Lung microvascular endothelial cell (primary cell): ENCODE measurements at regions not wholly inside any gene's neighbourhood (a gene's known extent, or its start where the extent isn't known, plus 50 kb on each side); places are given as distances from the start of the nearest gene placed in this dataset.

Experiments
- DNase-seq, 2 donors: peaks; one replicate each; pipeline versions ENCODE4 v3.0.0 to v3.0.0-alpha.2; 2010; ENCODE audit warnings: low read depth in 2 of 2

- DNase-seq = no peak
Observed at GRCh38 chr9:107706701-107707427, 217.3 kb upstream of the KLF4 start.

DNA sequence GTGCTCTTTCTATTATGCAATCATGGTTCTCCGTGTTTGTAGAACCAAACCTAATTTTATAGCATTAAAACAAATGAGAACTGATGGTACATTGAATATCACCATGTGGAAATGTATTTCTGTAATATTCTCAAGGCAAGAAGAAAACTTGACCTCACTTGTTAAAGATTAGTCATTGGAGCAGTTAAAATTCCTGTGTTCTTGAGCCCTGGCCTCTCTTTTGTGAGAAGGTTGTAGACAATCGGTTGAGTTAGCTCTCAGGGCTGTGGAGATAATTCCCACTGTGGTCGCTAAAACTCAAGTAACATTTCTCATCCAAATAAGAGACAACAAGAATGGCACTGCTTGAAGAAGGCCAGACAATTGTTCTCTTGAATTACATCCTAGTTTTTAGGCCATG is 216.0 kb upstream of the KLF4 start:
- DNase-seq = no peak

- DNase-seq = no peak
Observed at GRCh38 chr9:107704774-107705173, 215.2 kb upstream of the KLF4 start.

- DNase-seq = no peak
Observed at GRCh38 chr9:107703651-107704050, 214.1 kb upstream of the KLF4 start.

GRCh38 chr9:107700847-107701246 is 211.3 kb upstream of the KLF4 start:
- peak in 1 of 2 donors; percentile 29 for DNase-seq

DNA sequence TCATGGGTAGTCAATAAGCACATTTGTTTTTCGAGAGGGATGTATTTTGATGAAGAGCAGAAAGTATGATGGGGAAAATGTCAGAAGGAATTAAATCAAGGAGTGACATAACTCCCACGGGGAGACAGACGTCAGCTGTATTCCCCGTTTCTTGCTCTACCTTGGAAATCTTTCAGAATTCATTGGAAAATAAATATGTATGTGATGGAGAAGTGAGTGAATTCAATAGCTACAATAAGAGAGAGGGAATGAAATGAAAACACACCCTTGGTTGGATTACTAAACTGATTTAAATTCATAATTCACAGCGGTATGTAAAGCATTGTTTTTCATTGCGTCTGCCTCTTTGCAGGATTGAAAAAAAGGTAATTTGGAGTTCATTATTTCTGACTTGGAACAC is 209.7 kb upstream of the KLF4 start:
- no peak for DNase-seq

- no peak for DNase-seq
Observed at GRCh38 chr9:107698779-107699178, 209.2 kb upstream of the KLF4 start.

DNA sequence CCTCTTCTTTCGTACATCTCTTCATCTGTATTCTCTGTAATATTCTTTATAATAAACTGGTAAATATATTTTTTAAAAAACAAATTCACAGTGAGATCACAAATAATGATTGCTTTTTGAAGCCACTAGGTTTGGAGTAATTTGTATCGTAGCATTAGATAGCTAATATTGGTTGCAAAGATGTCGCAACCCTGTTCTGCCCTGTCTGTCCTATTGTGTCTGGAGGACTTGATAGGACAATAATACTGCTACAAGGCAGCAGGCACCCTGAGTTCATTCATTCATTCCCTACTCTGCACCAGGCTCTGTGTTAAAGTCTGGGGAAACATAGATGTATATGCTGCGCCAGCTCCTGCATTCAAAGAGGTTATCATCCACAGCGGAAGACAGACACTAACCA is 206.7 kb upstream of the KLF4 start:
- no peak for DNase-seq

DNA sequence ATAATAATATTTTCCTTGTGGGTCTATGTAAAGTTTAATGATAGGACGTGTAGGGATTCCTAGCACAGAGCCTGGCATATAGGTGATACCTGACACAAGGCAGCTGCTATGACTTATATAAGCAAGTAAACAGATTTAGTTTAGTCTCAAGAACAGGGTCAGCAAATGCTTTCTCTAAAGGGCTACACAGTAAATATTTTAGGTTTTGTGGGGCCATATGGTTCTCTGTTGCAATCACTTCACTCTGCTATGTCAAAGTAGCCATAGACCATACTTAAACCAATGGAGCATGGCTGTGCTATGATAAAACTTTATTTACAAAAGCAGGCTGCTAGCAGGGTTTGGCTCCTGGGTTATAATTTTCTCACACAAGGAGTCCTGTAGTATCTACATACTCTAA is 204.8 kb upstream of the KLF4 start:
- no peak for DNase-seq

DNA sequence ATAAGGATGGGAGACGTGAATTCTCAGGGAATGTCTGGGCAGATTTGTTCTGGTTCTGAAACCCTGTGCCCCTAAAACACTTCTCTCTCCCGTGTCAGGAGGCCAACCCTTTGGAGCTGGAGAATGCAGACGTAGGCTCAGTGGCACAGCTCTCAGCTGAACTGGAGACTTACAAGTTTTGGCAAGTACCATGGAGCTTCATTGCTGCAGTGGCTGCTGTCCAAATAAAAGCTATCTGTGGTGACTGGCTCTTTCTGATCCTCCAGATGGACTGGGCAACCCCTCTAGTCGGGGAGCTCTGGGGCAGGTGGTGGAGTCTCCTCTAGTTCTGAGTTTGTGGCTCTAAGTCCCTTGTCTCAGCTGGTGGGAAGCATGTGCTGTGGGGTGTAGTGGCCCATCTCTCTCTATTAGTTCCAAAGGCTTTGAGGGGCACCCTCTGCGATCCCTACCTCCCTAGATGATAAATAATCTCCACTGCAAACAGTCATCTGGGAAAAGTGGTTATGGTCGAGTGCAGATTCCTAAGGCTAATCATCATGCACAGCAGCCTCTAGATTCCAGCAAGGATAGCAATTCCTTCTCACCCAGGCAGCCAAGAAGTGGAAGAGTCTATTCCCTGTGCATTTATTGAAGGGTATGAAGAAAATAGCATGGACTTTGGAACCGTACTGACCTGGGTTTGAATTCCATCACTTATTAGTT is 204.2 kb upstream of the KLF4 start:
- DNase-seq = no peak

DNA sequence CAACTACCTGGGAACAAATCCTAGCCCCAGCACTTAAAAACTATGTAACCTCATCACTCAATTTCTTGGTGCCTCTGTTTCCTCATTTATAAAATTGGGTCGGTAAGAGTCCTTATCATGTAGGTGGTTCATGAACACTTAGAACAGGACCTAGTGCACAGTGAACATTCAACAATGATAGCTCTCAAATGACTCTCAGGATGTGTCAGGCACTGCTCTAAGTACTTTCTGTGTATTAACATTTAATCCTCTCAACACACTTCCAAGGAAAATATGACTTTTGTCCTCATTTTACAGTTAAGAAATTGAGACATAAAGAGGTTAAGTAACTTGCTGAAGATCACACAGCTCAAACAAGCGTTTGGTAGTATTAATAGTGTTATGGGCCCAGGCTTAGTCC is 202.1 kb upstream of the KLF4 start:
- no peak for DNase-seq

- no peak for DNase-seq
Observed at GRCh38 chr9:107690021-107690420, 200.5 kb upstream of the KLF4 start.

- no peak for DNase-seq
Observed at GRCh38 chr9:107688728-107689127, 199.2 kb upstream of the KLF4 start.

GRCh38 chr9:107685901-107686300 is 196.3 kb upstream of the KLF4 start:
- no peak for DNase-seq

DNA sequence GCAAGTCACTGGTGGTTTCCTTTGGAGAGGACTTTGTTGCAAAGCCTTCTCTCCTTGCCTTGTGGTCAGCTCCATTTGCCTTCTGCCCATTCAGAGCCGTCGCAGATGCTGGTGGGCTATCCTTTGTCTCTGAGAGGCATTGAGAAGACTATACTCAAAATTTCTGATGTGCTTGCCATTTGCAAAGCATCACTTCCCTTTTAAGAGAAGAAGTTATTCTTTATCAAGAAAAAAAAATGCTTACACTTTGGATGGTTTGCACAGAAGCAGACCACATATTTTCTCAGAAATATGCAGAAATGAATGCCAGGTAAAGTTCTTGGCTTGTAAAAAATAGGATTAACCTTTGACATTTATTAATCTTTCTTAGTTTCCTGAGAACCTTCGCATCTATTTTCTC is 195.8 kb upstream of the KLF4 start:
- DNase-seq = no peak

DNA sequence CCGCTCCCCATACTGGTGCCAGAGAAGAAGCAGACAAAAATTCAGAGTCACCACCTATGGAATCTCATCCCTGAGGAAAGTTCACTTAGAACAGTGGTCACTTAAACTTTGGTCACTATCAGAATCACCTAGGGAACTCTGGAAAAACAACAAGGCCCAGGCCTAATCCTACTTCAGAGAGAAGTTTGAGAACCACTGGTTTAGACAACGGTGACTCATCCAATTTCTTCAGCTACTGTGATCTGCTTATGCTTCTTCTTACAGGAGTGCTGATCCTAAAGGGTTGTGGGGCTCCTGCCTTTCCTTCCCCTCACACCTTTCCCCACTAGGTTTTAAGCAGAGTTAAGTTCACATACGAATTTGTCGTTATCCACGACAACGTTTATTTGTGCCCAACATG is 194.7 kb upstream of the KLF4 start:
- DNase-seq = no peak

- DNase-seq = peak in 1 of 2 donors; percentile 25
Observed at GRCh38 chr9:107683566-107683965, 194.0 kb upstream of the KLF4 start.

GRCh38 chr9:107681988-107682387 is 192.4 kb upstream of the KLF4 start:
- DNase-seq = no peak

DNA sequence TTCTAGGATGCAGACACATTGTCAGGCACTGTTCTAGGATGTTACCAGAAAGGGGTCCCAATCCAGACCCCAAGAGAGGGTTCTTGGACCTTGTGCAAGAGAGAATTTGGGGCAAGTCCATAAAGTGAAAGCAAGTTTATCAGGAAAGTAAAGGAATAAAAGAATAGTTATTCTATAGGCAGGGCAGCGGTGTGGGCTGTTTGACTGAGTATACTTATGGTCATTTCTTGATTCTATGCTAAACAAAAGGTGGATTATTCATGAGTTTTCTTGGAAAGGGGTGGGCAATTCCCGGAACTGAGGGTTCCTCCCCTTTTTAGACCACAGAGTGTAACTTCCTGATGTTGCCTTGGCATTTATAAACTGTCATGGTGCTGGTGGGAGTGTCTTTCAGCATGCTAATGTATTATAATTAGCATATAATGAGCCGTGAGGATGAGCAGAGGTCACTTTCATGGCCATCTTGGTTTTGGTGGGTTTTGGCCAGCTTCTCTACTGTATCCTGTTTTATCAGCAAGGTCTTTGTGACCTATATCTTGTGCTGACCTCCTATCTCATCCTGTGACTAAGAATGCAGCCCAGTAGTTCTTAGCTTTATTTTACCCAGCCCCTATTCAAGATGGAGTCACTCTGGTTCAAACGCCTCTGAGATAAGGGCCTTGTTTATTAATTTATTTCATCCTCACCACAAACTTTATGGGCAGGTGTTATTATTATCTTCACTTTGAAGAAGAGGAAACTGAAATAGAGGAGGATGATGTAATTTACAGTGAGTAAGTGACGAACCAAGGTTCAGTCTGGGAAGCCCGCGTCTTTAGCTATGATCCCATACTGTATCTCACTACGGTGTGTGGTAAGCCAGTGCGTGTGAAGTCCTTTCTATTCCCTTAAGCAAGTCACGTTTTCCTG is 186.0 kb upstream of the KLF4 start:
- no peak for DNase-seq

GRCh38 chr9:107674721-107675277 is 185.2 kb upstream of the KLF4 start:
- no peak for DNase-seq

DNA sequence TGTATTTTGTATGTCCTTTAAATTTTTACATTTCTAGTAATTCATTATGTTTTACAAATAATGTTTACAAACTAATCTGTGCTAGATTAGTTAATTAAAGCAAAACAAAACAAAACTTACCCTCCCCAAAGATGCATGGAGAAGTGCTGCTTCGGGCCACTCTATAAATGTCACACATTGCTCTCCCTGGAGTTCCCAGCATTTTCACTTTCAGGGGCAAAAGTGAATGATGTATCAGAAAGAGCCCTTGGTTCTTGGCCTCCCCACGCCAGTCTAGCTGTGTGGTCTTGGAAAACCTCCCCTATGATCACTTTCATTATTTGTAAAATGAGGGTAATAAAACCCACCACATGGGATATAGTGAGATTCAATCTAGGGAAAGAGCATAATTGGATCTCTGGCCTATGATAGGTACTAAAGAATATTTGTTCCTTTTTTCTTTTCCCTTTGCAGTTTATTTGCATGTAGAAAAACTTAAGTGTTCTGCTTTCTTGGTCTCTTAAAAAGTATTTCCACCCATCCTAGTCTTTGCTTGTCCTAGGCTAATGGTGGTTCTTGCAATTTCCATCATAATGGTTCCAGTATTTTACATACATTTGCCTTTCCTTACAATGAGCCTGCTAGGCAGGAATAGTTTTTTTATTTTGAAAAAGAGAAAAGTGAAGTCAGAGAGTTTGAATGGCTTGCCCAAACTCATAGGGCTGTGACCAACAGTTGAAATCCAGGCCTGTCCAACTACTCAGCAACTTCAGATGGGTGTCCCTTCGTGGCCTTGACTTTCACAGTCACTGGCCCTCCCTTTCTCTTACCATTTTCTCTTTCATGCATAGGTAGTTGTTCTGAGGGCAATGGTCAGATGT is 184.5 kb upstream of the KLF4 start:
- no peak for DNase-seq
